ENCODE measurements at regions not wholly inside any gene's neighbourhood (a gene's known extent, or its start where the extent isn't known, plus 50 kb on each side); places are given as distances from the start of the nearest gene placed in this dataset.

DNA sequence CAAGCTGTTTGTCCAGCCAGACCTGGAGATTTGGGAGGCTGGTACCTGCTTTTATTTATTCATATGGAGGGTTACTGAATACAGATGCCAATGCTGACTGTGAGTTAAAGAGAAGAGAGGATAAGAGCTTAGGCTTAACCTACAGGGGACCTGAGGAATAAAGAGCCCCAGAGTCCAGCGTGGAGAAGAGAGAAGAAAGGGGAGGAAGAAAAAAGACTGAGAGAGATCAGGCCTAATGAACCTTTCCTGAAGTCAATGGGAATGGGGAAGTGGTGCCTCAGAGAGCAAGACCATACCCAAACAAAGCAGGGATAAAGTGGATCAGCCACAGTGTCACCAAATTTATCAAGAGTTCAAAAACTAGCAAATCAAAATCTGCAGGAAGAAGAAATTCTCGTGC, 348.6 kb upstream of the KCNH7 start:
- TF ChIP-seq, protein P1, sequence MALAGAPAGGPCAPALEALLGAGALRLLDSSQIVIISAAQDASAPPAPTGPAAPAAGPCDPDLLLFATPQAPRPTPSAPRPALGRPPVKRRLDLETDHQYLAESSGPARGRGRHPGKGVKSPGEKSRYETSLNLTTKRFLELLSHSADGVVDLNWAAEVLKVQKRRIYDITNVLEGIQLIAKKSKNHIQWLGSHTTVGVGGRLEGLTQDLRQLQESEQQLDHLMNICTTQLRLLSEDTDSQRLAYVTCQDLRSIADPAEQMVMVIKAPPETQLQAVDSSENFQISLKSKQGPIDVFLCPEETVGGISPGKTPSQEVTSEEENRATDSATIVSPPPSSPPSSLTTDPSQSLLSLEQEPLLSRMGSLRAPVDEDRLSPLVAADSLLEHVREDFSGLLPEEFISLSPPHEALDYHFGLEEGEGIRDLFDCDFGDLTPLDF (CRISPR knock-in tag; IDR thresholded peaks at IDR 0.05), result no peak
- TF ChIP-seq, protein P2, sequence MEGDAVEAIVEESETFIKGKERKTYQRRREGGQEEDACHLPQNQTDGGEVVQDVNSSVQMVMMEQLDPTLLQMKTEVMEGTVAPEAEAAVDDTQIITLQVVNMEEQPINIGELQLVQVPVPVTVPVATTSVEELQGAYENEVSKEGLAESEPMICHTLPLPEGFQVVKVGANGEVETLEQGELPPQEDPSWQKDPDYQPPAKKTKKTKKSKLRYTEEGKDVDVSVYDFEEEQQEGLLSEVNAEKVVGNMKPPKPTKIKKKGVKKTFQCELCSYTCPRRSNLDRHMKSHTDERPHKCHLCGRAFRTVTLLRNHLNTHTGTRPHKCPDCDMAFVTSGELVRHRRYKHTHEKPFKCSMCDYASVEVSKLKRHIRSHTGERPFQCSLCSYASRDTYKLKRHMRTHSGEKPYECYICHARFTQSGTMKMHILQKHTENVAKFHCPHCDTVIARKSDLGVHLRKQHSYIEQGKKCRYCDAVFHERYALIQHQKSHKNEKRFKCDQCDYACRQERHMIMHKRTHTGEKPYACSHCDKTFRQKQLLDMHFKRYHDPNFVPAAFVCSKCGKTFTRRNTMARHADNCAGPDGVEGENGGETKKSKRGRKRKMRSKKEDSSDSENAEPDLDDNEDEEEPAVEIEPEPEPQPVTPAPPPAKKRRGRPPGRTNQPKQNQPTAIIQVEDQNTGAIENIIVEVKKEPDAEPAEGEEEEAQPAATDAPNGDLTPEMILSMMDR (IDR thresholded peaks at IDR 0.05), result no peak
- TF ChIP-seq, protein P3, sequence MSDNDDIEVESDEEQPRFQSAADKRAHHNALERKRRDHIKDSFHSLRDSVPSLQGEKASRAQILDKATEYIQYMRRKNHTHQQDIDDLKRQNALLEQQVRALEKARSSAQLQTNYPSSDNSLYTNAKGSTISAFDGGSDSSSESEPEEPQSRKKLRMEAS (CRISPR knock-in tag; IDR thresholded peaks at IDR 0.05), result no peak
- no peak for TF ChIP-seq ZNF121 (CRISPR knock-in tag; IDR thresholded peaks at IDR 0.05)
- TF ChIP-seq, protein P4, sequence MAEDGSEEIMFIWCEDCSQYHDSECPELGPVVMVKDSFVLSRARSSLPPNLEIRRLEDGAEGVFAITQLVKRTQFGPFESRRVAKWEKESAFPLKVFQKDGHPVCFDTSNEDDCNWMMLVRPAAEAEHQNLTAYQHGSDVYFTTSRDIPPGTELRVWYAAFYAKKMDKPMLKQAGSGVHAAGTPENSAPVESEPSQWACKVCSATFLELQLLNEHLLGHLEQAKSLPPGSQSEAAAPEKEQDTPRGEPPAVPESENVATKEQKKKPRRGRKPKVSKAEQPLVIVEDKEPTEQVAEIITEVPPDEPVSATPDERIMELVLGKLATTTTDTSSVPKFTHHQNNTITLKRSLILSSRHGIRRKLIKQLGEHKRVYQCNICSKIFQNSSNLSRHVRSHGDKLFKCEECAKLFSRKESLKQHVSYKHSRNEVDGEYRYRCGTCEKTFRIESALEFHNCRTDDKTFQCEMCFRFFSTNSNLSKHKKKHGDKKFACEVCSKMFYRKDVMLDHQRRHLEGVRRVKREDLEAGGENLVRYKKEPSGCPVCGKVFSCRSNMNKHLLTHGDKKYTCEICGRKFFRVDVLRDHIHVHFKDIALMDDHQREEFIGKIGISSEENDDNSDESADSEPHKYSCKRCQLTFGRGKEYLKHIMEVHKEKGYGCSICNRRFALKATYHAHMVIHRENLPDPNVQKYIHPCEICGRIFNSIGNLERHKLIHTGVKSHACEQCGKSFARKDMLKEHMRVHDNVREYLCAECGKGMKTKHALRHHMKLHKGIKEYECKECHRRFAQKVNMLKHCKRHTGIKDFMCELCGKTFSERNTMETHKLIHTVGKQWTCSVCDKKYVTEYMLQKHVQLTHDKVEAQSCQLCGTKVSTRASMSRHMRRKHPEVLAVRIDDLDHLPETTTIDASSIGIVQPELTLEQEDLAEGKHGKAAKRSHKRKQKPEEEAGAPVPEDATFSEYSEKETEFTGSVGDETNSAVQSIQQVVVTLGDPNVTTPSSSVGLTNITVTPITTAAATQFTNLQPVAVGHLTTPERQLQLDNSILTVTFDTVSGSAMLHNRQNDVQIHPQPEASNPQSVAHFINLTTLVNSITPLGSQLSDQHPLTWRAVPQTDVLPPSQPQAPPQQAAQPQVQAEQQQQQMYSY (CRISPR knock-in tag; IDR thresholded peaks at IDR 0.05), result no peak
- no peak for TF ChIP-seq ZNF138 (CRISPR knock-in tag; conservative IDR thresholded peaks at IDR 0.05)
- TF ChIP-seq ESRRA (CRISPR knock-in tag; IDR thresholded peaks at IDR 0.05; ENCODE audit: borderline replicate concordance), result no peak

Measured in WTC11 (cell line).